GM21723 (cell line): ENCODE measurements at regions not wholly inside any gene's neighbourhood (a gene's known extent, or its start where the extent isn't known, plus 50 kb on each side); places are given as distances from the start of the nearest gene placed in this dataset.

ENCODE experiments used
- ATAC-seq: cut with Tn5 transposase; IDR thresholded peaks from one replicate; pipeline ENCODE4 v1.9.1; 2021; ENCODE audit warnings: mild to moderate bottlenecking, moderate library complexity; ENCODE audit not compliant: unreplicated experiment

DNA sequence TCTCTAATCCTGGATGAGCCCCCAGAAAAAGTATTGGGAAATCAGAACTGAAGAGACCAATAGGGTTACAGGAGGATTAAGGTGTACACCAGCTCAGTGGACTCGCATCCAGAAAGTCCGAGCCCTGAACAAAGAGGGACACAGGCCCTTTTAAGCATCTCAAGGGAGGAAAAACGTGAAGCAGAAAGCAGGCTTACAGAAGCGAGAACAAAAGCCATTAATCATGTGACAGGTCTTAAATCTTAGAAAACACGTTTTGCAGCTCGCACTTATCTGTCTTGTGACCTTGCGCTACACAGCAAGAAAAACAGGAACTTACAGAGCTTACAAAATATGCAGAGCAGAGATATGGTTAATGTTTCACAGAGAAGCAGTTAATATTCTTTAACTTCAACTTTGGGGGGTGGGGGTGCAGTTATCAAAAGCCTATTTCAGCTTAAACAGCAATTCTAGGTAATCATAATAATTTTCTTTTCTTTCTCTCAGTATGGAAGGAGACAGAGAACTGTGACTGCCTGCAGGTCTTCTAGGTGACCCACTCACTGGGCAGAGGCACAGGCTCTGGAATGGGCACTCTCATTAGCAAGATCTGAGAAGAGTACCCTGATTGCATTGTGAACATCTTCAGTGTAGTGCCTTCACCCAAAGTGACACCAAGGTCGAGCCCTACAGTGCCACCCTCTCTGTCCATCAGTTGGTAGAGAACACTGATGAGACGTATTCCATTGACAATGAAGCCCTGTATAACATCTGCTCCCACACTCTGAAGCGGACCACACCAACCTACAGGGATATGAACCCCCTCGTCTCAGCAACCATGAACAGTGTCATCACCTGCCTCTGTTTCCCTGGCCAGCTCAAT, 65.0 kb upstream of the MOCS1 start:
- no peak for ATAC-seq

- no peak for ATAC-seq
These were observed 63.9 kb upstream of the MOCS1 start for GRCh38 chr6:39998126-39998525.

DNA sequence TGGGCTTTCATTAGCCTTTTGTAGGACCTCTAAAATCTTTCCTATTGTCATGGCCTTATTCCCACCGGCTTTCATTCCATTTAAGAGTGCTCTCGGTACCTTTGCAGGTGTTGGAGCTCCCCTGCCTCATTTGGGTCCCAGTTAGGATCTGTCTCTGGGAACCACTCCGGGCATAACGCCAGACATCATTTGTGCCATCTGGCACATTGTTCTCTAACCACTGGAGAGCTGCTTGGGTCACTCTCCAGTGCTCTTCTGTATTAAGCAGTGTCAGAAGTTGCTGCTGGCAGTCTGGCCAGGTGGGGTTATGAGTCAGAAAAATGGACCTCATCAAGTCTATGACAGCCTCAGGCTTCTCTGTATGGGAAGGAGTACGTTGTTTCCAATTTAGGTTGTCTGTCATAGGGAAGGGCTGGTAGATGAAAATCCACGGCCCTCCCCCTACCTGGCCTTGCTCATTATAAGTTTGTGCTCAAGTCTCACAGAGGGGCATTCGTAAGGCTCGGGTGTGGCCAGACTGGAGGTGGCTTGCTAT, 62.9 kb upstream of the MOCS1 start:
- ATAC-seq: no peak

DNA sequence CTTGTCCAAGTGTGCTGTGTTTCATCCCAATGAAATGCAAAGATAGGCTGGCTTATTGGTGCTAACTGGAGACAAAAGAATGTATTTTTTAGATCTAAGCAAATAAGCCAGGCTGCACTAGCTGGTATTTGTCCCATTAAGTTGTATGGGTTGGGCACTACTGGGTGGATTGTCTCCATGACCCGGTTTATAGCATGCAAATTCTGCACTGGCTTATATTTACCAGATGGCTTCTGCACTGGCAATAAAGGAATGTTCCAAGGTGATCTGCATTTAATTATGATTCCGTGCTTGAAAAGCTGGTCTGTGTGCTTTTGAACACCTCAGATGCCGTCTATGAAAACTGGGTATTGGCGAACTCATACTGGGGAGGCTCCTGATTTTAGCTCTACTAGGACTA, 61.4 kb upstream of the MOCS1 start:
- no peak for ATAC-seq

- no peak for ATAC-seq
These were observed 58.8 kb upstream of the MOCS1 start for GRCh38 chr6:39992861-39993622.
